Cardiac fibroblast (primary cell): ENCODE measurements at regions not wholly inside any gene's neighbourhood (a gene's known extent, or its start where the extent isn't known, plus 50 kb on each side); places are given as distances from the start of the nearest gene placed in this dataset.
"Not testable (repeated sequence)": the region's sequence is repeated elsewhere in the genome, so short reads cannot be mapped to it uniquely, and the experiment has no call there.

Experiments
- DNase-seq, 2 donors: peaks; one replicate each; pipeline versions ENCODE4 v3.0.0 to v3.0.0-alpha.2; 2010; ENCODE audit warnings: low read depth in 2 of 2
- H3K4me3 ChIP-seq, 2 donors: replicated peaks in 1 of 2; 1 replicate in 1 of 2; 2 replicates in 1 of 2; pipeline ENCODE4 v1.5.1; 2011; ENCODE audit warnings: low read depth in 2 of 2, low read length in 2 of 2, mild to moderate bottlenecking in 2 of 2, moderate library complexity in 1 of 2
- CTCF ChIP-seq: IDR thresholded peaks from one replicate; pipeline ENCODE4 v1.5.1; 2011; ENCODE audit warnings: low read depth, mild to moderate bottlenecking, low read length, inconsistent platforms

DNA sequence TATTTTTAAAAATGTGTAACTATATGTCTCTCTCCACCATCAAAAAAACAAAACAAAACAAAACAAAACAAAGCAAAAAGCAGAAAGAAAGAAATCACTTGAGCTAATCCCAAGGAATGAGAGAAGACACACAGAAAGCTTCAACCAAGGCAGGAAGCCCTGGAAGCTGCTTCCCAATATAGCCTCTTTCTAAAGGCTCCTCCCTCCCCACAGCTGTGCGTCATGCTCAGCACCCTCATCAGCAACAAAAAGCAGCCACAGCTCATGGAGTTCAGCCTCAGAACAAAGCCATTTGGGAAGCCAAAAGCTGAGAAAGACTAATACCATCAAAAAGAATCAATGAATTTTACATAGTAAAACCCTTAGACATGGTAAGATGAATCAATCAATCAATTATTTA, 501.6 kb upstream of the SMIM31 start:
- no peak for DNase-seq
- no peak for TF ChIP-seq CTCF

DNA sequence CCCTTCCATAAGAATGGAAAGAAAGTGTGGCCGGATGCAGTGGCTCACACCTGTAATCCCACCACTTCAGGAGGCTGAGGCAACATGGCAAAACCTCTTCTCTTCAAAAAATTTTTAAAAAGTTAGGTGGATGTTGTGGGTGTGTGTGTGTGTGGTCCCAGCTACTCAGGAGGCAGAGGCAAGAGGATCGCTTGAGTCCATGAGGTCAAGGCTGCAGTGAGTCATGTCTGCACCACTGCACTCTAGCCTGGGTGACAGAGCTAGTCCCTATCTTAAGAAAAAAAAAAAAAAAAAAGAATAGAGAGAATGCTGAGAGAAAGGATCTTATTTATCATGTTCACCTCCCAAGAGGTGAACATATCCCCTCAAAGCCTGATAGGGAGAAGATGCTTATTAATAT, 492.1 kb upstream of the SMIM31 start:
- no peak for DNase-seq
- no peak for TF ChIP-seq CTCF
- no peak overlapping the region for H3K4me3 ChIP-seq

More for the DNA sequence above, 501.6 kb upstream of the SMIM31 start:
- no peak overlapping the region for H3K4me3 ChIP-seq

GRCh38 chr4:164262508-164262907, 491.4 kb upstream of the SMIM31 start:
- DNase-seq, H3K4me3 ChIP-seq: not testable (repeated sequence)

DNA sequence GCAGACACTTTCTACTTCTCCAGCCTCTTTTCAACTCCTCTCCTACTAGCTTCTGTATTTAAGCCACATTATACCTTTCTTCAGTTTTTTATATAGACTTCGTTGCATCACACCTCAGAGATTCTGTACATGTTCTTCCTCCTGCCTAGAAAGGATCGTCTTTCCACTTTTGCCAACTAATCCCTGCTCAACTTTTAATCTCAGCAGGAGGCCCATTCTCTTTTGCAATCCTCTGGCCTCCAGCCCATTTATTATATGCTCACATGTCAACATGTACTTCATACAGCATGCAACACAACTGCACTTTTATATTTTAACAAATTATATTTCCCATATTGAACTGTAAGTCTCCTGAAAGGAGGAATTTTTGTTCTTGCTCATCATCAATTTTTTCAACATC, 476.5 kb upstream of the SMIM31 start:
- H3K4me3 ChIP-seq, DNase-seq: not testable (repeated sequence)

GRCh38 chr4:164287173-164287572, 466.8 kb upstream of the SMIM31 start:
- DNase-seq, result no peak
- no peak for TF ChIP-seq CTCF
- H3K4me3 ChIP-seq, result no peak overlapping the region

DNA sequence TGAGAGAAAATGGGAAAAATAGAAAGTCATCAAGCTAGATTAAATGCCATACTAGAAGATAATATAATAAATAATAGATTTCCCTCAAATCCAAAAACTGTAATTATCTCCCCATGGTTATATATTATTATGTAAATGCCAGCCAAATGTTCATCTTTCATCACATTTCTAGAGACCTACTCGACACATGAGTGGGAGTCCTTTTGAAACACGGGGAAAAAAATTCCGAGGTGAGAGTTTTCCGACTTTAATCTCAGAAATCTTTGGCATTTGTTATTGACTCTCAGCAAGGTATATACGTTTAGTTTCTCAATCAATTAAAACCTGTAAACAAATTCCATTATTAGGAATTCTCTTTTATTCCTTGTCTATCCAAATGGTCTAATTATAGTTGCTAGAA, 465.4 kb upstream of the SMIM31 start:
- H3K4me3 ChIP-seq, result no peak overlapping the region
- TF ChIP-seq CTCF, result no peak
- no peak for DNase-seq

DNA sequence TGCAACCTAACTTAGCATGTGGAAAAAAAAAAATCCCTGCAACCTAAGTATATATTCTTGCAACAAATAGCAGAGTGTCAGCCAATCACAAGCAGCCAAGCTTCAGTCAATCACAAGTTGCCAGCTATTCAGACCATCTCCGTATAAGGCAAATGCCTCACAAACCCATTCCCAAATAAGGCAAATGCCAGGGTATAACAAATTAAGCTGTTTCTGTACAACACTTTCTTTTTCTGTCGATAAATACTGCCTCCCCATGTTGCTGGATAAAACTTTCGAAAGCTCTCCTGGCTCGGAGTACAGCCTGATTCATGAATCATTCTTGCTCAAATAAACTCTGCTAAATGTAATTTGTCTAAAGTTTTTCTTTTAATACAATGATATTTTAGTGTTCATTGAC, 460.7 kb upstream of the SMIM31 start:
- no peak for TF ChIP-seq CTCF
- DNase-seq, result no peak
- H3K4me3 ChIP-seq, result no peak overlapping the region

- no peak overlapping the region for H3K4me3 ChIP-seq
- DNase-seq, result no peak
- no peak for TF ChIP-seq CTCF
Observed at GRCh38 chr4:164293743-164294142, 460.2 kb upstream of the SMIM31 start.
